GM18508 (cell line): ENCODE measurements at regions not wholly inside any gene's neighbourhood (a gene's known extent, or its start where the extent isn't known, plus 50 kb on each side); places are given as distances from the start of the nearest gene placed in this dataset.
"Not testable (repeated sequence)": the region's sequence is repeated elsewhere in the genome, so short reads cannot be mapped to it uniquely, and the experiment has no call there.

Experiments
- ATAC-seq: cut with Tn5 transposase; IDR thresholded peaks from one replicate; pipeline ENCODE4 v1.9.1; 2021; ENCODE audit warnings: moderate number of reproducible peaks; ENCODE audit not compliant: insufficient read depth, unreplicated experiment

- no peak for ATAC-seq
Observed at GRCh38 chr4:149870008-149870407, 54.4 kb upstream of the IQCM start.

- no peak for ATAC-seq
Observed at GRCh38 chr4:149881744-149882143, 66.1 kb upstream of the IQCM start.

- no peak for ATAC-seq
Observed at GRCh38 chr4:149882251-149882650, 66.6 kb upstream of the IQCM start.

GRCh38 chr4:149884046-149884445 is 68.4 kb upstream of the IQCM start:
- no peak for ATAC-seq

GRCh38 chr4:149884529-149885181 is 69.0 kb upstream of the IQCM start:
- no peak for ATAC-seq

- no peak for ATAC-seq
Observed at GRCh38 chr4:149885896-149886295, 70.3 kb upstream of the IQCM start.

GRCh38 chr4:149886786-149887490 is 71.3 kb upstream of the IQCM start:
- no peak for ATAC-seq

GRCh38 chr4:149889991-149890390 is 74.3 kb upstream of the IQCM start:
- no peak for ATAC-seq

- ATAC-seq, result no peak
Observed at GRCh38 chr4:149890531-149890930, 74.9 kb upstream of the IQCM start.

- no peak for ATAC-seq
Observed at GRCh38 chr4:149891426-149891825, 75.8 kb upstream of the IQCM start.

- no peak for ATAC-seq
Observed at GRCh38 chr4:149896432-149896831, 80.8 kb upstream of the IQCM start.

- no peak for ATAC-seq
Observed at GRCh38 chr4:149897783-149898182, 82.1 kb upstream of the IQCM start.

- no peak for ATAC-seq
Observed at GRCh38 chr4:149901128-149901527, 85.5 kb upstream of the IQCM start.

- no peak for ATAC-seq
Observed at GRCh38 chr4:149902242-149902641, 86.6 kb upstream of the IQCM start.

- ATAC-seq, result no peak
Observed at GRCh38 chr4:149910177-149910576, 94.5 kb upstream of the IQCM start.

GRCh38 chr4:149910604-149911350 is 95.1 kb upstream of the IQCM start:
- no peak for ATAC-seq

- no peak for ATAC-seq
Observed at GRCh38 chr4:149911354-149911753, 95.7 kb upstream of the IQCM start.

GRCh38 chr4:149912000-149912399 is 96.4 kb upstream of the IQCM start:
- ATAC-seq, result no peak

- no peak for ATAC-seq
Observed at GRCh38 chr4:149914119-149915115, 98.8 kb upstream of the IQCM start.

- not testable (repeated sequence) for ATAC-seq
Observed at GRCh38 chr4:149915735-149916134, 100.1 kb upstream of the IQCM start.
